HCT116 (cell line): ENCODE measurements at regions not wholly inside any gene's neighbourhood (a gene's known extent, or its start where the extent isn't known, plus 50 kb on each side); places are given as distances from the start of the nearest gene placed in this dataset.

Experiments used
- CBX3 ChIP-seq: IDR thresholded peaks from 2 replicates; pipeline ENCODE4 v1.6.1; 2012; ENCODE audit warnings: low read depth
- CTCF ChIP-seq, 3 experiments: fragments of 200-600 bp in 1 of 3; sonication (generic) in 1 of 3; IDR thresholded peaks in 2 of 3; conservative IDR thresholded peaks in 1 of 3; 2 replicates each; pipeline ENCODE4 v1.5.1; 2012 to 2017; ENCODE audit warnings: low read depth in 2 of 3, low read length in 2 of 3, antibody characterized with exemption in 1 of 3, borderline replicate concordance in 1 of 3, control low read depth in 1 of 3, mild to moderate bottlenecking in 1 of 3, mixed read lengths in 1 of 3, mixed run types in 1 of 3, moderate library complexity in 1 of 3; ENCODE audit not compliant: insufficient read depth in 1 of 3
- EZH2 ChIP-seq: fragments of 200-600 bp; sonication (generic); IDR thresholded peaks from 2 replicates; pipeline ENCODE4 v1.6.1; 2017; ENCODE audit warnings: antibody characterized with exemption, mixed run types
- EZH2phosphoT487 ChIP-seq: fragments of 200-600 bp; IDR thresholded peaks from 2 replicates; pipeline ENCODE4 v1.6.1; 2018; ENCODE audit warnings: antibody characterized with exemption, borderline replicate concordance
- JUND ChIP-seq: IDR thresholded peaks from 2 replicates; pipeline ENCODE4 v1.6.1; 2012
- POLR2A ChIP-seq: IDR thresholded peaks from 2 replicates; pipeline ENCODE4 v1.7.0; 2011; ENCODE audit warnings: borderline replicate concordance; ENCODE audit not compliant: insufficient read depth, insufficient read length; ENCODE audit errors: extremely low read depth
- RAD21 ChIP-seq: IDR thresholded peaks from 2 replicates; pipeline ENCODE4 v1.6.1; 2012; ENCODE audit warnings: low read depth, mild to moderate bottlenecking
- SRF ChIP-seq: IDR thresholded peaks from 2 replicates; pipeline ENCODE4 v1.6.1; 2012; ENCODE audit warnings: low read depth
- TCF7L2 ChIP-seq: IDR thresholded peaks from 2 replicates; pipeline ENCODE4 v1.7.0; 2011; ENCODE audit warnings: borderline replicate concordance, inconsistent platforms; ENCODE audit not compliant: insufficient read depth, insufficient read length; ENCODE audit errors: extremely low read depth
- YY1 ChIP-seq: IDR thresholded peaks from 2 replicates; pipeline ENCODE4 v1.6.1; 2011; ENCODE audit warnings: low read length, low read depth, moderate library complexity, mild to moderate bottlenecking; ENCODE audit not compliant: insufficient replicate concordance; ENCODE audit errors: extremely low read depth

GRCh38 chr12:87467936-87468335 is 561.3 kb downstream of the C12orf50 start:
- TF ChIP-seq JUND (no peak), CTCF (IDR thresholded peaks at IDR 0.05 in 2 of 3, conservative IDR thresholded peaks at IDR 0.05 in 1 of 3; ENCODE audit: borderline replicate concordance in 1 of 3, insufficient read depth in 1 of 3, low read depth in 2 of 3, low read length in 2 of 3) (no peak), CBX3 (no peak), SRF (no peak), POLR2A (no peak), EZH2 (no peak), RAD21 (no peak), EZH2phosphoT487 (no peak), TCF7L2 (no peak), YY1 (no peak)
